Smooth muscle cell (in vitro differentiated cells): ENCODE measurements at regions not wholly inside any gene's neighbourhood (a gene's known extent, or its start where the extent isn't known, plus 50 kb on each side); places are given as distances from the start of the nearest gene placed in this dataset.

Experiments used
- DNase-seq: peaks from one replicate; lab custom pipeline; 2025; ENCODE audit not compliant: unreplicated experiment; lab: John Stamatoyannopoulos, UW
- H2AFZ ChIP-seq: fragments of 200-600 bp; sonication (generic); 2 replicates; pipeline ENCODE4 v1.6.0; 2016; ENCODE audit warnings: antibody characterized with exemption, low read depth, mild to moderate bottlenecking
- H3F3A ChIP-seq: fragments of 200-600 bp; sonication (generic); 2 replicates; pipeline ENCODE4 v1.6.0; 2017; ENCODE audit warnings: antibody characterized with exemption, low read depth
- H3K27ac ChIP-seq: fragments of 200-600 bp; sonication (generic); 2 replicates; pipeline ENCODE4 v1.5.1; 2016; ENCODE audit warnings: low read depth, mild to moderate bottlenecking
- H3K27me3 ChIP-seq: fragments of 200-600 bp; sonication (generic); 2 replicates; pipeline ENCODE4 v1.6.1; 2016; ENCODE audit warnings: low read depth, mild to moderate bottlenecking
- H3K36me3 ChIP-seq: fragments of 200-600 bp; sonication (generic); 2 replicates; pipeline ENCODE4 v1.5.1; 2016; ENCODE audit warnings: low read depth
- H3K4me1 ChIP-seq: fragments of 200-600 bp; sonication (generic); 2 replicates; pipeline ENCODE4 v1.5.1; 2016; ENCODE audit warnings: low read depth
- H3K4me2 ChIP-seq: fragments of 200-600 bp; sonication (generic); 2 replicates; pipeline ENCODE4 v1.6.0; 2016; ENCODE audit warnings: mild to moderate bottlenecking
- H3K4me3 ChIP-seq: fragments of 200-600 bp; sonication (generic); 2 replicates; pipeline ENCODE4 v1.5.1; 2016; ENCODE audit warnings: mild to moderate bottlenecking
- H3K79me2 ChIP-seq: fragments of 200-600 bp; sonication (generic); 2 replicates; pipeline ENCODE4 v1.6.0; 2016; ENCODE audit warnings: low read depth, mild to moderate bottlenecking
- H3K9ac ChIP-seq: fragments of 200-600 bp; sonication (generic); 2 replicates; pipeline ENCODE4 v1.6.0; 2016; ENCODE audit warnings: low read depth
- H3K9me3 ChIP-seq: fragments of 200-600 bp; sonication (generic); replicated peaks from 2 replicates; pipeline ENCODE4 v1.5.1; 2016; ENCODE audit warnings: low read depth
- H4K20me1 ChIP-seq: fragments of 200-600 bp; sonication (generic); 2 replicates; pipeline ENCODE4 v1.6.0; 2016; ENCODE audit warnings: low read depth
- WGBS: methylation state at CpG from one replicate; pipeline ENCODE4 v1.1.7; 2016; ENCODE audit warnings: low lambda C conversion rate; 5-methylcytosine and 5-hydroxymethylcytosine counted together
- TF ChIP-seq, protein P1 (sequence below): fragments of 200-600 bp; sonication (generic); IDR thresholded peaks from 2 replicates; pipeline ENCODE4 v1.5.1; 2017; ENCODE audit warnings: borderline replicate concordance, mild to moderate bottlenecking, antibody characterized with exemption; ENCODE audit not compliant: insufficient read depth, poor library complexity, severe bottlenecking

DNA sequence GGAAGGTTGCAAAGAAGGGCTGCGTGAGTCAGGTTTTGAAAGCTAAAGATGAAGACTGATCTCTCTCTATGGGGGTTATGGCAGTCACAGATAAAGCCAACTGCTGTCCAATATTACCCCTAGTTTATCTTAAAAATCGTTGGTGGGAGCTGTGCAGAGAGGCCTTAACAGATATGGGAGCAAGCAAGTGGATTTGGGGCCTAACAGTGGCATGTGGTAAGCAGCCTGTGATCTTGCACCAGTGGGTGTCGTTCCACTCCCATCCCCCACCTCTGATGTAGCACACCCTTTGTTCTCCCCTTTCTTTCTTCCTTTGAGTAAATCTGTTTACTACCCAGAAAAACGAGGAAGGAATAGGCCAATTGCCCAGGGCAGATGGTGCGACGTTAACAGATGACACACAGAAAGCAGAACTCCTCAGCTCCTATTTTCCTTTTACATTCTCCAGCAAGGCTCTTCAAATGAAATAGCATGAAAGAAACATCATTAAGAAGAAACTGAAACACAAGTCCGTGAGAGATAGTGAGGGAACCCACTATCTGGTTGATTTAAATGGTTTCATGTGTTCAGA lies 274.1 kb upstream of the CITED2 start:
- H3K9ac ChIP-seq, result no peak overlapping the region

DNA sequence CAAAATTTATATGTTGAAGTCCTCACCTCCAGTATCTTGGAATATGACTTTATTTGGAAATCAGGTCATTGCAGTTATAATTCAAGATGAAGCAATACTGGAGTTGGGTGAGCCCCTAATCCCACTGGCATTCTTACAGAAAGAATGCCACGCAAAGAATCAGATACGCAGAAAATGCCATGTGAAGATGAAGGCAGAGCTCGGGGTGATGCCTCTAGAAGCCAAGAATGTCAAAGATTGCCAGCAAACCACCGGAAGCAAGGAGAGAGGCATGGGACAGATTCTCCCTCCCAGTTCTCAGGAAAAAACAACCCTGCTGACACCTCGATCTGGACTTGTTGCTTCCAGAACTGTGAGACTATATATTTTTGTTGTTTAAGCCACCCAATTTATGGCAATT lies 273.4 kb upstream of the CITED2 start:
- Histone ChIP-seq H3K9ac (no peak overlapping the region), H3K27ac (no peak overlapping the region), H3K4me2 (no peak overlapping the region)

More for the DNA sequence above, 274.1 kb upstream of the CITED2 start:
- Histone ChIP-seq H4K20me1 (no peaks in the 10 kb centered on the region), H3K4me3 (no peak overlapping the region), H3K9me3 (no peaks in the 10 kb centered on the region), H3K79me2 (no peaks in the 10 kb centered on the region), H3K4me1 (peaks cover 5% of the 10 kb centered on the region), H3K4me2 (no peak overlapping the region), H3K27me3 (no peaks in the 10 kb centered on the region), H3K36me3 (no peaks in the 10 kb centered on the region), H3F3A (no peaks in the 10 kb centered on the region), H3K27ac (no peak overlapping the region), H2AFZ (no peak overlapping the region)
- TF ChIP-seq, protein P1, sequence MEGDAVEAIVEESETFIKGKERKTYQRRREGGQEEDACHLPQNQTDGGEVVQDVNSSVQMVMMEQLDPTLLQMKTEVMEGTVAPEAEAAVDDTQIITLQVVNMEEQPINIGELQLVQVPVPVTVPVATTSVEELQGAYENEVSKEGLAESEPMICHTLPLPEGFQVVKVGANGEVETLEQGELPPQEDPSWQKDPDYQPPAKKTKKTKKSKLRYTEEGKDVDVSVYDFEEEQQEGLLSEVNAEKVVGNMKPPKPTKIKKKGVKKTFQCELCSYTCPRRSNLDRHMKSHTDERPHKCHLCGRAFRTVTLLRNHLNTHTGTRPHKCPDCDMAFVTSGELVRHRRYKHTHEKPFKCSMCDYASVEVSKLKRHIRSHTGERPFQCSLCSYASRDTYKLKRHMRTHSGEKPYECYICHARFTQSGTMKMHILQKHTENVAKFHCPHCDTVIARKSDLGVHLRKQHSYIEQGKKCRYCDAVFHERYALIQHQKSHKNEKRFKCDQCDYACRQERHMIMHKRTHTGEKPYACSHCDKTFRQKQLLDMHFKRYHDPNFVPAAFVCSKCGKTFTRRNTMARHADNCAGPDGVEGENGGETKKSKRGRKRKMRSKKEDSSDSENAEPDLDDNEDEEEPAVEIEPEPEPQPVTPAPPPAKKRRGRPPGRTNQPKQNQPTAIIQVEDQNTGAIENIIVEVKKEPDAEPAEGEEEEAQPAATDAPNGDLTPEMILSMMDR, result no peak
- DNase-seq, result no peak
- 52% methylated on average over 7 of the region's 7 CpGs for WGBS

DNA sequence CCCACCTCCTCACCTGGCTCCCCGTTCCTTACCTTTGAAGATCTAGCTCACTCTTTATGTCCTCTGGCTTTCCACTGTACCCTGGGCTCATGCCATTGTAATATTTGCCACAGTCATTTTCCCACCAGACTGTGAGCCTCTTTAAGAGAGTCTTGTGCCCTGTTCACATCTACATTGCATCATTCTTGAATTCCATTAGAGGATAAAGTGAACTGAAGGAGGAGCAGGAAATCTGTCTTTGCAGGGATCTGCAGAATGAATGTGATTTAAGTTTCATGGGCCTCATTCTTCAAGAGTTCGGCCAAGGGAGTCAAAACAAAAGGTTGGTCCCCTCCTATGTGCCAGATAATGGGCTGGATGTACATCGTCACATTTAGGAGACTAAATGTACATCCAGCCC lies 272.6 kb upstream of the CITED2 start:
- no peak overlapping the region for H3K27ac ChIP-seq

More for the DNA sequence above, 273.4 kb upstream of the CITED2 start:
- H4K20me1 ChIP-seq, result no peaks in the 10 kb centered on the region
- no peak overlapping the region for H3K4me3 ChIP-seq
- H3K27me3 ChIP-seq, result no peaks in the 10 kb centered on the region
- H2AFZ ChIP-seq, result no peak overlapping the region
- no peaks in the 10 kb centered on the region for H3K36me3 ChIP-seq
- H3F3A ChIP-seq, result no peaks in the 10 kb centered on the region
- no peaks in the 10 kb centered on the region for H3K9me3 ChIP-seq
- WGBS, result 73% methylated on average over 5 of the region's 5 CpGs
- H3K79me2 ChIP-seq, result no peaks in the 10 kb centered on the region
- TF ChIP-seq, protein P1, result no peak
- H3K4me1 ChIP-seq, result peaks cover 5% of the 10 kb centered on the region
- DNase-seq, result no peak

More for the DNA sequence above, 272.6 kb upstream of the CITED2 start:
- Histone ChIP-seq H3K4me1 (peaks cover 5% of the 10 kb centered on the region), H3K9me3 (no peaks in the 10 kb centered on the region), H3K36me3 (no peaks in the 10 kb centered on the region), H3K27me3 (no peaks in the 10 kb centered on the region), H3K4me3 (no peak overlapping the region), H3K9ac (no peak overlapping the region), H3F3A (no peaks in the 10 kb centered on the region), H3K79me2 (no peaks in the 10 kb centered on the region), H4K20me1 (no peaks in the 10 kb centered on the region), H3K4me2 (no peak overlapping the region), H2AFZ (no peak overlapping the region)
- DNase-seq, result no peak
- WGBS, result 87% methylated on average over 3 of the region's 3 CpGs
- TF ChIP-seq, protein P1, result no peak
